ENCODE measurements at regions not wholly inside any gene's neighbourhood (a gene's known extent, or its start where the extent isn't known, plus 50 kb on each side); places are given as distances from the start of the nearest gene placed in this dataset.

DNA sequence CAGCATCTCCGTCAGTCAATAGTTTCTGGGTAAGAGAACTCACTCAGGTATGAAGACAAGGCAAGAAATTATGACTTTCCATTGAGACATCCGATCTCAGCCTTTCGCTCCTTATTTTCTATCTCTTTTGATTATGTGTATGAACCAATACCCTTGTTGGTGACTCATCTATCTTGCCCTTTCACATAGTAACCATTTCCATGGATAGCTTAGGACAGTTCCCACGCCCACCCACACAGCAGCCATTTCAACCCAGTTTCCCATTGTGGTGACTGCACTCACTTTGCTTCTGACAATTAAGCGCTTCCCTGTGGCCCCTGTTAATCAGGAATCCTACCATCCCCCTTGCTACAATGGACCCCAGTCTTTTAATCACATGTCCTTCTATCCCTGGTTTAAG is 210.6 kb upstream of the ADGRL2 start:
- H3K23ac ChIP-seq (ENCODE audit: insufficient read length), result no peak overlapping the region
- TF ChIP-seq KDM1A (IDR thresholded peaks at IDR 0.05; ENCODE audit: borderline replicate concordance, low read length) (no peak), EZH2 (IDR thresholded peaks at IDR 0.05; ENCODE audit: low read depth, low read length, severe bottlenecking) (no peak), SRF (IDR thresholded peaks at IDR 0.05; ENCODE audit: low read depth, low read length) (no peak), YY1 (IDR thresholded peaks at IDR 0.05; ENCODE audit: low read depth, low read length) (no peak), PHF8 (conservative IDR thresholded peaks at IDR 0.05; ENCODE audit: low read depth, low read length) (no peak), BCL11A (IDR thresholded peaks at IDR 0.05; ENCODE audit: low read depth in 2 of 2, low read length in 2 of 2) (no peak), SP4 (IDR thresholded peaks at IDR 0.05; ENCODE audit: low read length) (no peak), POLR2A (IDR thresholded peaks at IDR 0.05; ENCODE audit: control extremely low read depth in 1 of 2, low read depth in 2 of 2, low read length in 2 of 2) (no peak), SP1 (IDR thresholded peaks at IDR 0.05; ENCODE audit: low read depth, low read length) (no peak), RXRA (IDR thresholded peaks at IDR 0.05; ENCODE audit: insufficient read depth, low read depth, low read length) (no peak), EGR1 (IDR thresholded peaks at IDR 0.05; ENCODE audit: borderline replicate concordance, low read depth, low read length) (no peak), TBP (IDR thresholded peaks at IDR 0.05; ENCODE audit: low read depth, low read length) (no peak), NANOG (IDR thresholded peaks at IDR 0.05; ENCODE audit: insufficient read depth, low read depth, low read length, poor library complexity, severe bottlenecking) (no peak), POU5F1 (IDR thresholded peaks at IDR 0.05; ENCODE audit: low read depth, low read length) (no peak)
- TF ChIP-seq, protein P1, sequence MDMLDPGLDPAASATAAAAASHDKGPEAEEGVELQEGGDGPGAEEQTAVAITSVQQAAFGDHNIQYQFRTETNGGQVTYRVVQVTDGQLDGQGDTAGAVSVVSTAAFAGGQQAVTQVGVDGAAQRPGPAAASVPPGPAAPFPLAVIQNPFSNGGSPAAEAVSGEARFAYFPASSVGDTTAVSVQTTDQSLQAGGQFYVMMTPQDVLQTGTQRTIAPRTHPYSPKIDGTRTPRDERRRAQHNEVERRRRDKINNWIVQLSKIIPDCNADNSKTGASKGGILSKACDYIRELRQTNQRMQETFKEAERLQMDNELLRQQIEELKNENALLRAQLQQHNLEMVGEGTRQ (IDR thresholded peaks at IDR 0.05; ENCODE audit: low read length), result no peak

More for the DNA sequence above, 210.6 kb upstream of the ADGRL2 start:
- no peak overlapping the region for H2AFZ ChIP-seq (ENCODE audit: low read length)
- H3K4me3 ChIP-seq (ENCODE audit: extremely low read depth in 1 of 4, insufficient read depth in 2 of 4, low read depth in 3 of 4, low read length in 4 of 4), result no peak overlapping the region
- no peaks in the 10 kb centered on the region for H3K23me2 ChIP-seq (ENCODE audit: low read depth, low read length)
- FAIRE-seq, result no peak
- no peak overlapping the region for H3K4me2 ChIP-seq (ENCODE audit: insufficient read depth in 1 of 2, low read depth in 2 of 2, low read length in 2 of 2)
- no peak overlapping the region for H3K27ac ChIP-seq (ENCODE audit: low read depth, low read length)
- no peak overlapping the region for H3K14ac ChIP-seq (ENCODE audit: insufficient read length)
- H3K79me2 ChIP-seq (ENCODE audit: control insufficient read depth in 1 of 2, insufficient read depth in 2 of 2, low read length in 2 of 2), result no peaks in the 10 kb centered on the region
- POLR2A ChIA-PET (ENCODE audit: partially characterized antibody), result no interaction called here
- no peak overlapping the region for H4K91ac ChIP-seq (replicated peaks; ENCODE audit: insufficient read length, low read length)
- no peaks in the 10 kb centered on the region for H4K20me1 ChIP-seq (replicated peaks in 1 of 2; ENCODE audit: control insufficient read depth in 1 of 2, insufficient read depth in 2 of 2, low read length in 2 of 2)
- H3K4ac ChIP-seq (replicated peaks; ENCODE audit: insufficient read length, low read depth, low read length), result no peak overlapping the region
- H2AK5ac ChIP-seq (ENCODE audit: low read depth, low read length), result no peak overlapping the region
- no peak overlapping the region for H3K18ac ChIP-seq (ENCODE audit: extremely low read depth, low read length)
- H4K8ac ChIP-seq (ENCODE audit: extremely low read depth, insufficient read depth, low read length), result no peak overlapping the region
- H3K79me1 ChIP-seq (ENCODE audit: low read depth, low read length), result no peaks in the 10 kb centered on the region
- H2BK5ac ChIP-seq (ENCODE audit: low read depth, low read length), result no peak overlapping the region
- H3K36me3 ChIP-seq (ENCODE audit: control insufficient read depth in 2 of 4, insufficient read depth in 4 of 4, low read length in 3 of 4), result no peaks in the 10 kb centered on the region
- no peak overlapping the region for H4K5ac ChIP-seq (ENCODE audit: insufficient read length, low read depth, low read length)
- no peak for DNase-seq (ENCODE audit: low read depth in 1 of 2, low spot score in 2 of 2)
- H3K9me3 ChIP-seq (ENCODE audit: insufficient read depth in 2 of 2, low read depth in 1 of 2, low read length in 1 of 2), result no peaks in the 10 kb centered on the region; a peak in 1 of 4 replicates
- H2BK12ac ChIP-seq (ENCODE audit: low read depth, low read length), result no peak overlapping the region
- H3K27me3 ChIP-seq (replicated peaks in 1 of 4; ENCODE audit: control insufficient read depth in 3 of 4, extremely low read depth in 1 of 4, insufficient read depth in 3 of 4, low read length in 3 of 4), result no peaks in the 10 kb centered on the region
- no peak overlapping the region for H3K9ac ChIP-seq (replicated peaks in 1 of 4; ENCODE audit: extremely low read depth in 1 of 4, low read depth in 3 of 4, low read length in 3 of 4)
- H2BK20ac ChIP-seq (ENCODE audit: low read length), result no peak overlapping the region
- H2BK15ac ChIP-seq (ENCODE audit: low read length), result no peak overlapping the region
- CTCF ChIA-PET (ENCODE audit: partially characterized antibody), result interaction anchor here (1.1 kb wide), 1 partner anchor 176 kb away, joined by 3 read pairs; no protein-coding TSS in a partner anchor
- 90% methylated on average over 5 of the region's 5 CpGs; no CpG with 5 or more reads in 1 of the 2 experiments for WGBS, 2 experiments (ENCODE audit: extremely low coverage in 1 of 2, insufficient coverage in 1 of 2, insufficient read length in 1 of 2, insufficient replicate concordance in 2 of 2, low coverage in 1 of 2, low lambda C conversion rate in 2 of 2, missing lambda C conversion rate in 1 of 2)
- no peak overlapping the region for H3K56ac ChIP-seq (replicated peaks; ENCODE audit: insufficient read length, low read depth, low read length)
- H3K4me1 ChIP-seq (replicated peaks in 1 of 4; ENCODE audit: control insufficient read depth in 3 of 4, insufficient read depth in 4 of 4, low read length in 3 of 4), result no peaks in the 10 kb centered on the region
- no peak overlapping the region for H2BK120ac ChIP-seq (replicated peaks; ENCODE audit: low read depth, low read length)

Data from H1 (cell line).